MM.1S (cell line): ENCODE measurements at regions not wholly inside any gene's neighbourhood (a gene's known extent, or its start where the extent isn't known, plus 50 kb on each side); places are given as distances from the start of the nearest gene placed in this dataset.

Source experiments
- DNase-seq: peaks from one replicate; pipeline ENCODE4 v3.0.0-alpha.2; 2015
- H2AFZ ChIP-seq: fragments of 300-600 bp; sonication (generic); 2 replicates; pipeline ENCODE4 v1.6.0; 2016; ENCODE audit warnings: antibody characterized with exemption, low read length
- H3F3A ChIP-seq: fragments of 300-600 bp; sonication (generic); 2 replicates; pipeline ENCODE4 v1.6.1; 2016; ENCODE audit warnings: mild to moderate bottlenecking, antibody characterized with exemption, low read length, moderate library complexity, mixed read lengths; ENCODE audit not compliant: insufficient read depth
- H3K27ac ChIP-seq: fragments of 300-600 bp; sonication (generic); 2 replicates; pipeline ENCODE4 v1.5.1; 2016; ENCODE audit warnings: mild to moderate bottlenecking, low read length
- H3K27me3 ChIP-seq: fragments of 300-600 bp; sonication (generic); replicated peaks from 2 replicates; pipeline ENCODE4 v1.6.0; 2016; ENCODE audit warnings: low read length; ENCODE audit not compliant: insufficient read depth
- H3K36me3 ChIP-seq: fragments of 300-600 bp; sonication (generic); replicated peaks from 2 replicates; pipeline ENCODE4 v1.6.1; 2016; ENCODE audit warnings: mild to moderate bottlenecking, low read length, mixed read lengths; ENCODE audit not compliant: insufficient read depth
- H3K4me1 ChIP-seq: fragments of 300-600 bp; sonication (generic); 2 replicates; pipeline ENCODE4 v1.6.1; 2016; ENCODE audit warnings: low read length, mixed read lengths
- H3K4me2 ChIP-seq: fragments of 300-600 bp; sonication (generic); 2 replicates; pipeline ENCODE4 v1.6.0; 2016; ENCODE audit warnings: low read depth, low read length
- H3K4me3 ChIP-seq: fragments of 300-600 bp; sonication (generic); 2 replicates; pipeline ENCODE4 v1.5.1; 2016; ENCODE audit warnings: low read length, mixed read lengths
- H3K79me2 ChIP-seq: fragments of 300-600 bp; sonication (generic); 2 replicates; pipeline ENCODE4 v1.6.1; 2016; ENCODE audit warnings: mixed run types, low read length, mixed read lengths
- H3K9ac ChIP-seq: fragments of 300-600 bp; sonication (generic); 2 replicates; pipeline ENCODE4 v1.6.1; 2016; ENCODE audit warnings: low read length, mixed read lengths
- H3K9me2 ChIP-seq: fragments of 300-600 bp; sonication (generic); replicated peaks from 2 replicates; pipeline ENCODE4 v1.6.1; 2016; ENCODE audit warnings: mild to moderate bottlenecking, low read length, mixed read lengths; ENCODE audit not compliant: insufficient read depth
- H3K9me3 ChIP-seq: fragments of 300-600 bp; sonication (generic); replicated peaks from 2 replicates; pipeline ENCODE4 v1.6.1; 2016; ENCODE audit warnings: mild to moderate bottlenecking, low read length, mixed read lengths; ENCODE audit not compliant: insufficient read depth
- H4K20me1 ChIP-seq: fragments of 300-600 bp; sonication (generic); 2 replicates; pipeline ENCODE4 v1.6.1; 2016; ENCODE audit warnings: mild to moderate bottlenecking, low read length, moderate library complexity, mixed read lengths; ENCODE audit not compliant: insufficient read depth
- EZH2 ChIP-seq: fragments of 300-600 bp; sonication (generic); optimal IDR thresholded peaks from 2 replicates; pipeline ENCODE3; 2017; ENCODE audit warnings: low read depth, mild to moderate bottlenecking, antibody characterized with exemption, low read length, mixed read lengths
- EZH2phosphoT487 ChIP-seq: fragments of 300-600 bp; sonication (generic); IDR thresholded peaks from 2 replicates; pipeline ENCODE4 v1.6.1; 2018; ENCODE audit warnings: antibody characterized with exemption, low read length
- TF ChIP-seq, protein P1 (sequence below): fragments of 300-600 bp; sonication (generic); IDR thresholded peaks from 2 replicates; pipeline ENCODE4 v1.5.1; 2016; ENCODE audit warnings: antibody characterized with exemption, low read length, mixed read lengths

DNA sequence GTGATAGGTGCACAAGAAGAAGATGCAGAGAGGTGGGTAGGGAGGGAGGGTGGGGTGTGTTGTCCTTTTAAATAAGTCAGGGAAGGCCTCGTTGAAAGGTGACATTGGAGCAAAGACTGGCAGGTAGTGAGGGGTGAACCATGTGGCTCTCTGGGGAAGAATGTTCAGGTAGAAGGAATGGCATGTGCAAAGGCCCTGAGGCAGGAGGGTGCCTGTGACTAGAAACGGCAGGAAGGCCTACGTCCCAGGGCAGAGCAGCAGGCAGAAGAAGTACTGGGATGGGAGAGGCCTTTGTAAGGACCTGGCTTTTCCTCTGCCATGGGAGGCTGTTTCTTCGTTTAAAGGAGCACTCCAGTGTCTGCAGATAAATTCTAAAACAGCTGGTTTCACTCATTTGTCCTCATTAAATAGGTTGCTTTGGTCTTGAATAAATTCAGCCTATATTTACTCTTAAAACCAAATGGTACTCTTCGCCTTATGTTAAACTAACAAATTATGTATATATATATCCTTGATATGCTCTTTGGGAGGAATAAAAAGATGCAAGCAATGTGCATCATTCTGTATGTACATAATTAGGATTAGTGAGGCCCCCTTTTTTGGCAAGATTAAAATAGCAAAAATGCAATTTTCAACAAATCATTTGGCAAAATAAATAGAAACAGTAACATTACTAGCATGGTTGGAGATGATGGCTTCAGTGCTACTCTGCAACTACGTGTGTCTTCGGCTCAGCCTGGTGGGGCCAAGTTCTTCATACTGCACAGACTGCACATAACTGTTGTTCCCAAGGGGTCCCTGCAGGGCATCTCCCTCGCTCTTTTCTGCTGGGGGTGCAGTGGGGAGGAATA is 151.4 kb downstream of the KLF13 start:
- Histone ChIP-seq H3K79me2 (no peaks in the 10 kb centered on the region), H4K20me1 (no peaks in the 10 kb centered on the region), H3K4me2 (no peak overlapping the region), H3K9me3 (no peaks in the 10 kb centered on the region), H2AFZ (no peak overlapping the region), H3K27ac (no peak overlapping the region), H3K36me3 (no peaks in the 10 kb centered on the region), H3K9me2 (no peaks in the 10 kb centered on the region), H3K9ac (no peak overlapping the region), H3K27me3 (no peaks in the 10 kb centered on the region), H3F3A (peaks cover 6% of the 10 kb centered on the region; the same call in 1 of the 2 replicates), H3K4me3 (no peak overlapping the region), H3K4me1 (peaks cover 10% of the 10 kb centered on the region)
- no peak for DNase-seq
- no peak for TF ChIP-seq EZH2
- no peak for TF ChIP-seq EZH2phosphoT487
- TF ChIP-seq, protein P1, sequence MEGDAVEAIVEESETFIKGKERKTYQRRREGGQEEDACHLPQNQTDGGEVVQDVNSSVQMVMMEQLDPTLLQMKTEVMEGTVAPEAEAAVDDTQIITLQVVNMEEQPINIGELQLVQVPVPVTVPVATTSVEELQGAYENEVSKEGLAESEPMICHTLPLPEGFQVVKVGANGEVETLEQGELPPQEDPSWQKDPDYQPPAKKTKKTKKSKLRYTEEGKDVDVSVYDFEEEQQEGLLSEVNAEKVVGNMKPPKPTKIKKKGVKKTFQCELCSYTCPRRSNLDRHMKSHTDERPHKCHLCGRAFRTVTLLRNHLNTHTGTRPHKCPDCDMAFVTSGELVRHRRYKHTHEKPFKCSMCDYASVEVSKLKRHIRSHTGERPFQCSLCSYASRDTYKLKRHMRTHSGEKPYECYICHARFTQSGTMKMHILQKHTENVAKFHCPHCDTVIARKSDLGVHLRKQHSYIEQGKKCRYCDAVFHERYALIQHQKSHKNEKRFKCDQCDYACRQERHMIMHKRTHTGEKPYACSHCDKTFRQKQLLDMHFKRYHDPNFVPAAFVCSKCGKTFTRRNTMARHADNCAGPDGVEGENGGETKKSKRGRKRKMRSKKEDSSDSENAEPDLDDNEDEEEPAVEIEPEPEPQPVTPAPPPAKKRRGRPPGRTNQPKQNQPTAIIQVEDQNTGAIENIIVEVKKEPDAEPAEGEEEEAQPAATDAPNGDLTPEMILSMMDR: no peak

DNA sequence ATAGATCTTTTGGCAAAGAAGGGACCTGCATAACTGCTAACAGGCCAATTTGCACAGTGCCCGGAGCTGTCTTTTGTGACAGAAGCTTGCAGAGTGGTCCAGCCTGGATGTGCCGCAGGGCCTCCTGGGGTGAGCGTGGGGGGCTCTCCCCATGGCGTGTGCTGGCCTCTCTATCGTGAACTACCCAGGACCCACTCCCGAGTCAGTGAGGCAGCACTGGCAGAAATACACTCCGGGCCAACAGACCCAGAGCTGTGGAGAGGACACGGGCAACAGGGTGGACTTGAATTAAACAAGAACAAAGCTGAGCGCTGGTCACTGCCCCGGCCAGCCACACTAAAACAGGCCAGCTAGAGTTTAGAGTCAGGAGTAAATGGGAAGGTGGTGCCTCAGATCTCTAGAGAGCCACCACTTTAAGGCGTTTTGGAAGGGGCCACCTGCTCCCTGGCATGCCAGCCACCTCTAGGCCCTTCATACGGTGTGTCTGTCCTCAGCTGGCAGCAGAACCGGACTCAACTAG is 152.1 kb downstream of the KLF13 start:
- Histone ChIP-seq H4K20me1 (no peaks in the 10 kb centered on the region), H3K4me2 (no peak overlapping the region), H3K36me3 (no peaks in the 10 kb centered on the region), H3K9me3 (no peaks in the 10 kb centered on the region), H2AFZ (no peak overlapping the region), H3K9me2 (no peaks in the 10 kb centered on the region), H3K27ac (no peak overlapping the region), H3K79me2 (no peaks in the 10 kb centered on the region), H3K4me3 (no peak overlapping the region), H3K27me3 (no peaks in the 10 kb centered on the region), H3F3A (no peaks in the 10 kb centered on the region), H3K9ac (no peak overlapping the region), H3K4me1 (peaks cover 3% of the 10 kb centered on the region)
- no peak for DNase-seq
- TF ChIP-seq, protein P1: no peak

DNA sequence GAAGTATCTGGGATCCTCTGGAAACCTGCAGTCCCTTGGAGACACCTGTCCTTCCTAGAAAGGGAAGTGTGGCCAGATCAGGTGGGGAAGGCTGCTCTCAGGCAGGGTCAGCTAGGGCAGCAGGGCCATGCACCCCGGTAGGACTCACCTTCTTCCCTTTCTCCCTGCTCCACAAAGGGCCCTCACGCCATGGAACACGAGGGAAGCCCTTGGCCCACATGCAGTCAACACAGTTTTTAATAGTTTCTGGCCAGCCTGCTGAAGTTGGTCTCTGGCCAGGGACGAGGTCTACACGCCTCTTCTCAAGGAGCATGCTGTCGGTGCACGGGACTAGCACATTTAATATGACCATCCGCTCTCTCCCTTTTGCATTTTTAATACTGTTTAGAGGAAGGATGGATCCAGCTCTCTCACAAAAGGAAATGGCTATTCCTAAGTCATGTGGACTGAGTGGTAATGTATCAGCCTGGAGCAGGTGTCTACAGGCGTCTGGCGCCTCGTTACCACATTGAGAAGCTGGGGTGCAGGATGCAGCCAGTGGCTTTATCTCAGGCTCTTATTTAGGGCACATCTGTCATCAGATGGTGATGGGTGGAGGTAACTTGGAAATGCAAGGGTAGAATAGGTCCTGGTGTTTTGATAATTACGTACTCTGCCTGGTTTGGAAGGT is 153.9 kb downstream of the KLF13 start:
- DNase-seq: no peak
- no peaks in the 10 kb centered on the region for H3K9me2 ChIP-seq
- TF ChIP-seq EZH2phosphoT487: no peak
- TF ChIP-seq, protein P1: no peak
- TF ChIP-seq EZH2: no peak

More for the DNA sequence above, 153.9 kb downstream of the KLF13 start:
- Histone ChIP-seq H3F3A (no peaks in the 10 kb centered on the region), H3K9ac (no peak overlapping the region), H2AFZ (no peak overlapping the region), H3K4me1 (no peaks in the 10 kb centered on the region), H3K27me3 (no peaks in the 10 kb centered on the region), H4K20me1 (no peaks in the 10 kb centered on the region), H3K27ac (no peak overlapping the region), H3K4me2 (no peak overlapping the region), H3K79me2 (no peaks in the 10 kb centered on the region), H3K9me3 (no peaks in the 10 kb centered on the region), H3K36me3 (no peaks in the 10 kb centered on the region), H3K4me3 (no peak overlapping the region)
